ENCODE measurements at regions not wholly inside any gene's neighbourhood (a gene's known extent, or its start where the extent isn't known, plus 50 kb on each side); places are given as distances from the start of the nearest gene placed in this dataset.

DNA sequence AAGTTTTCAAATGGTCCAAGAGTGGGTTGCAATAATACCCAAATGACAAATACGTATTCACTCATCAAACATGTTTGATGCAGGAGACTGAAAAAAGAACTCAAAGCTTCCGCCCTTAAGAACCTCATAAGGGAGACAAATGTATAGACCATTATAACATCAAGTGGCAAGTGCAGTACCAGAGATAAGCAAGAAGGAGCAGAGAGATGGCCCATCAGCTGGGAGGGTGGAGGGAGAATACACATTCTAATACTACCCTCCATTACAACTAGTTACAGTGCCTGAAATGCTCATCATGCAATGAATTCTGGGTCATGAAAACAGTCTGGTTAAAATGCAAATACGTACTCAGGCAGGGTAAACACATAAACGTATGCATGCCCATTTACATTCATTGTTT lies 304.0 kb downstream of the SHQ1 start:
- no peak overlapping the region for H3K4me3 ChIP-seq
- TF ChIP-seq Cebpa-rat (IDR thresholded peaks at IDR 0.05), result no peak

DNA sequence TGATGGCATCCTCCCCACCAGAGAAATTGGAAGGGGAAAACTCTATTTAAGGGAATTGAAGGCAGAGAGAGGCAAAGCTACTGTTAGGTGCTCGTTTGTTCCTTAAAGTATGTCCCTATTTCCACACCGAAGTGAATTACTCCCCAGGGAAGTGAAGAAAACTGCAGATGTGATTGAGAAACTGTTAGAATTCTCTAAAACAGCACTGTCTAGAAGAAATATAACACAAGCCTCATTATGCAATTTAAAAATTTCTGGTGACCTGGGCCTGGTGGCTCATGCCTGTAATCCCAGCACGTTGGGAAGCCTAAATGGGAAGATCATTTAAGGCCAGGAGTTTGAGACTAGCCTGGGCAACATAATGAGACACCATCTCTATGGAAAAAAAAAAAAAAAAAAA lies 305.0 kb downstream of the SHQ1 start:
- no peaks in the 10 kb centered on the region for H3K4me1 ChIP-seq
- H3K4me2 ChIP-seq, result no peak overlapping the region
- no peak overlapping the region for H3K27ac ChIP-seq

More for the DNA sequence above, 304.0 kb downstream of the SHQ1 start:
- H3K27ac ChIP-seq, result no peak overlapping the region
- peaks cover 1% of the 10 kb centered on the region for H3K4me1 ChIP-seq
- H3K9me3 ChIP-seq, result peaks cover 4% of the 10 kb centered on the region; the same call in 1 of the 2 replicates
- no peaks in the 10 kb centered on the region for H3K36me3 ChIP-seq
- no peak overlapping the region for H3K9ac ChIP-seq
- no peaks in the 10 kb centered on the region for H3K27me3 ChIP-seq
- H4K20me1 ChIP-seq, result no peaks in the 10 kb centered on the region
- no peak overlapping the region for H3K4me2 ChIP-seq

DNA sequence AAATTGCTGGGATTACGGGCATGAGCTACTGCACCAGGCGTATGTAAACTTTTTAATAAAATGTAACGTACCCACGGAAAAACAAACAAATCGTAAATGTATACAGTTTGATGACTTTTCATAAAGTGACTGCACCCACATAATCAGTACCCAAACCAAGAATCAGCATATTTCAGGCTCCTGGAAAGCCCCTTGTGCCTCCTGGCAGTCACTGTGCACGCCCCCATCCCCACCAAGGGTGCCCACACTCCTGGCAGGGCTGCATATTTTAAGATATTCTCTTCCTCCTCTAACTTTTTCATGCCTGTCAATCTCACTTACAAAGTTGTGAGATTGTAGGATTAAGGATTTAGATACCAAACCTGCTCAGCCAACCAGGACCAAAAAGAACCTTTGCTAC lies 305.5 kb downstream of the SHQ1 start:
- no peaks in the 10 kb centered on the region for H3K27me3 ChIP-seq
- H3K27ac ChIP-seq, result no peak overlapping the region
- TF ChIP-seq Cebpa-rat (IDR thresholded peaks at IDR 0.05), result no peak
- no peak overlapping the region for H3K9ac ChIP-seq
- no peaks in the 10 kb centered on the region for H3K4me1 ChIP-seq
- peaks cover 4% of the 10 kb centered on the region; the same call in 1 of the 2 replicates for H3K9me3 ChIP-seq
- H4K20me1 ChIP-seq, result no peaks in the 10 kb centered on the region
- H3K4me2 ChIP-seq, result no peak overlapping the region
- H3K4me3 ChIP-seq, result no peak overlapping the region
- H3K36me3 ChIP-seq, result no peaks in the 10 kb centered on the region

More for the DNA sequence above, 305.0 kb downstream of the SHQ1 start:
- no peak for TF ChIP-seq Cebpa-rat (IDR thresholded peaks at IDR 0.05)
- H4K20me1 ChIP-seq, result no peaks in the 10 kb centered on the region
- H3K4me3 ChIP-seq, result no peak overlapping the region
- peaks cover 4% of the 10 kb centered on the region; the same call in 1 of the 2 replicates for H3K9me3 ChIP-seq
- H3K9ac ChIP-seq, result no peak overlapping the region
- no peaks in the 10 kb centered on the region for H3K36me3 ChIP-seq
- H3K27me3 ChIP-seq, result no peaks in the 10 kb centered on the region

DNA sequence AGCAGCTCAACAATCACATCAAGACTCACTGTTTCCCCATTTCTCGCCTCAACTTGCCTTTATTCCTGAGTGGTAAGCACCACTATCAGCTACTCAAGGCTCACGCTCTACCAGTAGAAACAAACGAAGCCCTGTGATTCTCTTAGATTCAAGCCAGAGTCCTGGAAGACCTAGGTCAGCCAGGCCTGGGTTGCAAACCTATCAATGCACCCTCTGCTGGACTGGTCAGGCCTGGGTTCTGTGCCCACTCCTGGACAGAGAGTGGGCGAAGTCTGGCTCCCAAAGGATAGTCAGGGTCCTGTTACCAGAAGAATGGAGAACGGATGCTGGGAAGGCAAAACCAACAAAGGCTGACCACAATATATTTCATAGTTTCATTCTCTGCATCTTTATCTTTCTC lies 308.4 kb downstream of the SHQ1 start:
- Histone ChIP-seq H3K9me3 (peaks cover 4% of the 10 kb centered on the region; the same call in 1 of the 2 replicates), H3K4me2 (no peak overlapping the region), H3K4me3 (no peak overlapping the region), H4K20me1 (no peaks in the 10 kb centered on the region), H3K36me3 (no peaks in the 10 kb centered on the region), H3K9ac (no peak overlapping the region), H3K4me1 (no peaks in the 10 kb centered on the region), H3K27ac (no peak overlapping the region), H3K27me3 (no peaks in the 10 kb centered on the region)
- TF ChIP-seq Cebpa-rat (IDR thresholded peaks at IDR 0.05), result no peak

DNA sequence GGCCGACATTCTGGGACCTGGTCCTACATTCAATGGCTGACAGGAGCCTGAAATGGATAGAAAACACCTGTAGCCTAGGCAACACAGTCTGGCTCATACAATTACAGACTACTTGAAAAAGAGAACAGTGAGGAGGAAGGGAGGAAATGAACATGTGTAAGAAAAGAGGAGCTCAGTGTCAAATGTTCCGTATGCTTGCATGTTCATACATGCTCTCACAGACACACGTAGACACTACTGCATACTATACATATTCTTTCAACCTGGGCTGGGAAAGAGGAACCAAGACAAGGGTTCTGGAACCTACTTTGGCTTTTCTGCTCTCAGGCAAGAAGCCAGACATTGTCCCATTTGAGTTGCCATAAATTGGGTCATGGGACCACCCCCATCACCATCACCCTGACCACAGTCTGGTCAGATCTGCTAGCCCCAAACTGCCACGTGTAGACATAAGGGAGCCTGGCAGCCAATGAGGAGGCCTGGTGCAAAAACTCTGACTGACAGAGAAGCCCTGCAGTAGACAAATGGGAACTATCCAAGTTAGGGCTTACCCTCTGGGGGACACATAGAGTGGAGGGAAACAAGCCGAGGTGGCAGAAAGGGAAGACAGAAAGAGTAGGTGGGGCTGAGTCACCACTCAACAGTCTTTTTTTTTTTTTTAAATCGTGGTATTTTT lies 310.0 kb downstream of the SHQ1 start:
- no peak overlapping the region for H3K4me3 ChIP-seq
- no peak for TF ChIP-seq Cebpa-rat (IDR thresholded peaks at IDR 0.05)
- H3K4me1 ChIP-seq, result no peaks in the 10 kb centered on the region
- no peaks in the 10 kb centered on the region for H4K20me1 ChIP-seq
- no peak overlapping the region for H3K4me2 ChIP-seq
- no peak overlapping the region for H3K27ac ChIP-seq
- no peak overlapping the region for H3K9ac ChIP-seq
- peaks cover 4% of the 10 kb centered on the region; the same call in 1 of the 2 replicates for H3K9me3 ChIP-seq
- no peaks in the 10 kb centered on the region for H3K36me3 ChIP-seq
- H3K27me3 ChIP-seq, result no peaks in the 10 kb centered on the region

DNA sequence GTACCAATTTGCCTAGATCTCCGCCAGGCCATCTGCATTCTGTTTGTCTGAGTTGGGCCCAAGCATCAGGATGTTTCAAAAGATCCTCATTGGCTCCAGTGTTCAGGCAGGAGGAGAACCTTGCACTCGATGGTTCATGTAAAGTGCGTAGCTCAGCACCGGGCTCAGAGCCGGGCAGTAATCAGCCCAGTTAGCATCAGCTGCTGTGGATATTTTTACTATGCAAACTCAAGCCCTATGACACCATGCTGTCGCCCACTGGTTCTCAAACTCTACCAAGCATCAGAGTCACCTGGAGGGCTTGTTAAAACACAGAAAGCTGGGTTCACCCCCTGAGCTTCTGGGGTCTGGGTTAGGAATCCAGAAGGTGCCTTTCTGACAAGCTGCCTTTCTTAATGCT lies 310.8 kb downstream of the SHQ1 start:
- peaks cover 4% of the 10 kb centered on the region; the same call in 1 of the 2 replicates for H3K9me3 ChIP-seq
- H3K36me3 ChIP-seq, result no peaks in the 10 kb centered on the region
- H3K27ac ChIP-seq, result no peak overlapping the region
- H3K9ac ChIP-seq, result no peak overlapping the region
- no peaks in the 10 kb centered on the region for H3K27me3 ChIP-seq
- H4K20me1 ChIP-seq, result no peaks in the 10 kb centered on the region
- TF ChIP-seq Cebpa-rat (IDR thresholded peaks at IDR 0.05), result no peak
- no peaks in the 10 kb centered on the region for H3K4me1 ChIP-seq
- no peak overlapping the region for H3K4me3 ChIP-seq
- H3K4me2 ChIP-seq, result no peak overlapping the region

DNA sequence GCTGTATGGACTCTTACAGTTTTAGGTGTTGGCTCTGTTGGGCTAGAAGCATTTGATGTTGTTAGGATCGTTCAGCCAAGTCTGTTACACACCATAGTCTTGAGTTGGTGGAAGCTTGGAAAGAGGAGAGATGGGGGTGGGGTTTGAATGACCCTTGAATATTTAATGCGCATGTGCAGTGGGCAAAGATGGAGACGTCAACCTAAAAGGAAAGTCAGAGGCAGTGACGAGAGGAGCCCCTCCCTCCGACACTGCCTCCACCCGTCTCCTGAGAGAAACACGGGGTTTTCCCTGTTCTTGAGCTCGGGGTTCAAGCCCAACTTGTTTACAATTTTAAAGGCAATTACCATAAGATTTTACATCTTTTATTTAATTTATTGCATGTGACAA lies 311.4 kb downstream of the SHQ1 start:
- Histone ChIP-seq H3K27ac (no peak overlapping the region), H3K36me3 (no peaks in the 10 kb centered on the region), H3K27me3 (no peaks in the 10 kb centered on the region), H4K20me1 (no peaks in the 10 kb centered on the region), H3K4me2 (no peak overlapping the region), H3K4me3 (no peak overlapping the region), H3K9me3 (peaks cover 4% of the 10 kb centered on the region; the same call in 1 of the 2 replicates), H3K9ac (no peak overlapping the region), H3K4me1 (no peaks in the 10 kb centered on the region)
- TF ChIP-seq Cebpa-rat (IDR thresholded peaks at IDR 0.05), result no peak

DNA sequence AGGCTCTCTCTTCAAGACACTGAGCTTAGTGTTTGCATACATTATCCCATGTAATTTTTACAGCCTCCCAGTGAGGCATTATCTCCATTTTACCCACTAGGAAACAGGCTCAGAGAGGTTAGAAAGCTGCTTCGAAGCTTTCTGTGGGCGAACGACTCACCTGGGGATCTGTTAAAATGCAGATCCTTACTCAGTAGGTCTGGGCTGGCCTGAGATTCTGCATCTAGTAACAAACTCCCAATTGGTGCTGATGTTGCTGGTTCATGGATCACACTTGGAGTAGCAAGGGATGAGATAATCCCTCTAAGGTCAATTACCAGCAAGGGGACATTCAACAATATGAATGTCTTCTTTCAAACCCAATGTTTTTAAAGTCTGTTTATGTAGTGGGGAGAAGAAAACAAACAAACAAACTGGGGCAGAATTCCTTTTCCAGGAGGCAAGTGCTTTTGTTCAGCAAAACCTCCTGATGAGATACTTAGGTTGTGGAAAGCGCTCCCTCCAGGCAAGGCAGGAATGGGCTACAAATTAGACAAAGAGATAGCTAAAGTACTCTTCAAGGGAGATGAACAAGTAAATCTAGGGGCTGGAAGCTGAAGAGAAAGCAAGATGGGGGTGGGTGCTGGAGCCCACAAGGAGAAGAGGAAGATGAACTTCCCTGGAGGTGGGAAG lies 311.9 kb downstream of the SHQ1 start:
- Histone ChIP-seq H4K20me1 (no peaks in the 10 kb centered on the region), H3K9ac (no peak overlapping the region), H3K4me3 (no peak overlapping the region), H3K36me3 (no peaks in the 10 kb centered on the region), H3K4me2 (no peak overlapping the region), H3K27ac (no peak overlapping the region), H3K4me1 (no peaks in the 10 kb centered on the region), H3K9me3 (peaks cover 3% of the 10 kb centered on the region; the same call in 1 of the 2 replicates), H3K27me3 (no peaks in the 10 kb centered on the region)
- no peak for TF ChIP-seq Cebpa-rat (IDR thresholded peaks at IDR 0.05)

DNA sequence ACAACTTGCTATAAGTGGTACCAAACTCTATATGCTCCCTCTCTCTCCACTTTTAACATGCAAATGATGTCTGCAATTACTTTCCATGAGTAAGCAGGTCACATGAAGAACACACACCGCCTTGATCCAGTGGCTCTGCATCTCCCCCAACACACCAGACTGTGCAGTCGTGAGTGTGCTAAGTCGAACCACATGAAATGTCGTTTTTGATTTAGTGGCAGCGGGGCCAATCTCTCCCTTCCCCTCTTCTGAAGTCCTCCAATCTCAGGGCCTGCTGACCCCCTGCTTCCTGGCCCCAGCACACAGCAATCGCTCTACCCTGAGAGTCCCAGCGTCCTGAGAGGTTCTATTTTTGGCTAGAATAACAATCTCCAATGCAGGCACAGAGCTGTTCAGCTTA lies 312.5 kb downstream of the SHQ1 start:
- Histone ChIP-seq H3K4me2 (no peak overlapping the region), H3K27me3 (no peaks in the 10 kb centered on the region), H3K4me3 (no peak overlapping the region), H4K20me1 (no peaks in the 10 kb centered on the region), H3K9ac (no peak overlapping the region), H3K36me3 (no peaks in the 10 kb centered on the region), H3K9me3 (no peaks in the 10 kb centered on the region), H3K27ac (no peak overlapping the region), H3K4me1 (no peaks in the 10 kb centered on the region)
- TF ChIP-seq Cebpa-rat (IDR thresholded peaks at IDR 0.05), result no peak

Data from BLaER1 (cell line).